Nucleus accumbens (tissue), 56 donors: ENCODE measurements at regions not wholly inside any gene's neighbourhood (a gene's known extent, or its start where the extent isn't known, plus 50 kb on each side); places are given as distances from the start of the nearest gene placed in this dataset.
A peak's percentile ranks its signal among the peaks of the same experiment; 100 is the strongest.

Source experiments
- DNase-seq, 56 donors: peaks; one replicate each; lab custom pipeline; 2025; lab: John Stamatoyannopoulos, UW

DNA sequence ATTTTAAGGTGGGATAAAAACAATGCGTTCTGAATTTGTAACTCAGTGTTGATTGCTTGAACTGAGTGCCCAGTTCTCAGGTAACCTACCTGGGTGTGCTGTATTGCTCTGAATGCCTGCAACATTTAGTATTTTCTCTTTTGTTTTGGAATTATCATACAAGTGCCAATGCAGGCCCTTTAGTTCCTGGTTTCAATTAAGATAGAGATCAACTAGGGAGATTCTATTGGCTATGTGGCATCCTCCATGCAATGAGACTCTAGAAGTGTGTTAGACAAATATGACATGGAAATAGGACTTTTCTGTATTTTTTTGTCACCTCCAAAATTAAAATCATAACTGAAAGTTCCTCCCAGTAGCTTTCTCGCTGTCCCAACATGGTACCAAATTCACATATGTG lies 438.7 kb upstream of the IGFBP7 start:
- DNase-seq = no peak

DNA sequence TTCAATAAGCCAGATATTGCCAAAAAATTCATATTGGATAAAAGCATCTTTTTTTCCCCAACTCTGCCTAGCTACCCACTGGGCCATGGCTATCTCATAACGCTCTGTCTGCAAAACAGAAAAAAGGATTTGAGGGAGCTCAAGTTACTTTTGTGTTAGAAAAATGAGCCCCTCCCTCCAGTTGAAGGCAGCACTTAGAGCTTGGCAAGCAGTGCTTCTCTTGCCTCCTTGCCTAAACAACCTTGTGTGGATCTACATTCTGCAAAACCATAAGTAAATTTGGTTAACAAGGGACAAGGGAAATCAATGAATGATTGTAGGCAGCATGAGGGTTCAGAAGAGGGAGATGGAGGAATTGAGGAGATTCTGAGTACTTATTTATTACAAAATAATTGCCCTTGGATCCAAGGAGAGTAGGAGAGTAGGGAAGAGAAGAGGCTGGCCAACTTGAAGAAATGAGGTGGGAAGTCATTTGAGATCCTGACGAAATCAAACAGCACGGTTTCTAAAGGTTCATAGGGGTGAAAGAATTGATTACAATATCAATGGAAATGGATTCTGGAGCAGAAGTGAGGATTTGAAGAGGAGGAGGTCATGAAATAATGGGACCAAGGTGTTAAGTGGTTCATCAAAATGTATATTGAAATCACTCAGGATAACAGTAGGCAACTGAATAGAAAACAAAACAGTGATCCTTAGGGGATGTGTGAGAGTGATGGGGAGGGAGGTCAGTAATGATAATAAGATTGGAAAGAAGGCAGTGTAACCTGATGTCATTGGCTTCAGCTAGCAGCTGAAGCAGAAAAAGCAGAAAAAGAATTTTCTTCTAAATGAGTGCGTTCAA lies 434.8 kb upstream of the IGFBP7 start:
- no peak for DNase-seq

DNA sequence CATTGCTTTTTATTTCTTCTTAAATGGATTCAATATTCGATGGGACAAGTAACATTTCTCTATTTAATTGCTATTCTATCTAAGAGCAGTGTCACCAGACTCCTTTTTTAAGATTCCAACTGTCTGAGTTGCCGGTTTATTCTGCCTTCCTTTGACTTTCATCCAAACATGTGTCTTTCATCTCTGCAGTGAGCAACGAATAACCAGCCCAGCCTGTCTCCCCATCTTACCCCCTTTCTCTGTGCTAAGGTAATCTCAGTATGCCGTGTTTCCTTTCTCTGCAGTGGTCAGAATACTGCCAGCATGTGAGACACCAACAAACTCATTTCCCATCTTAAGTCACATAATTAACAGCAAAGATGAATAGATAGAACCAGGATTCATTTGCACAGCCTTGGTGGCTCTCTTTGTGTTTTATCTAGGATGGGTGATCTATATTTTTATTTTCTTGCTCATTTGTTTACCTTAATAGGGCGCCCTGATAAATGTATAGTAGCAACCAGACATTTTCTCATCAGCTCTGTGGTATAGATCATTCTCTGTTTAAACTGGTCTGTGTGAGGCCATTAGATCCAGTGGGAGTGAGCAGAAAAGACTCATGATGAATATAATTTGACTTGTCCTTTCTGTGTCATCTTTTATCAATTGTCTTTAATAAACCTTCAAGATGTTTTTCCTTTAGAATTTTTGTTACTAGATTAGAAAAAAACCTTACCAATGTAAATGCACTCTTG lies 394.8 kb upstream of the IGFBP7 start:
- no peak for DNase-seq

DNA sequence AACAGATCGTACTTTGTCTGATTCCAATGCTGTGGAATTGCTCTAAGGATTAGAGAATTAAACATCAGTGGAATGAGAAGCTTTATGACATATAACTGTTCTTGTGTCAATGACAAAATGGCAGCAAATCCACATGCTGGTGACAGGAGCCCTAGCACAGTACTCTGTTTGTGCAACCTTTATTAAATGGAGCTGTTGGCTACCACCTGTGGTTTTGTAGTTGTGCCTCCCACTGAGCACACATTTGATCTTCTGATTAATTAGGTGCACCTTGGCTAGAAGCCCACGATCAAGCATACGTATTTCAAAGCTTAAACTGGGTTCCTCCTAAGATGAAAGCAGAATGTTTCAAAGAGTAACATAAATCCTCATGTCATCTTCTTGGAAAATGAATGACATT lies 394.0 kb upstream of the IGFBP7 start:
- DNase-seq = no peak

DNA sequence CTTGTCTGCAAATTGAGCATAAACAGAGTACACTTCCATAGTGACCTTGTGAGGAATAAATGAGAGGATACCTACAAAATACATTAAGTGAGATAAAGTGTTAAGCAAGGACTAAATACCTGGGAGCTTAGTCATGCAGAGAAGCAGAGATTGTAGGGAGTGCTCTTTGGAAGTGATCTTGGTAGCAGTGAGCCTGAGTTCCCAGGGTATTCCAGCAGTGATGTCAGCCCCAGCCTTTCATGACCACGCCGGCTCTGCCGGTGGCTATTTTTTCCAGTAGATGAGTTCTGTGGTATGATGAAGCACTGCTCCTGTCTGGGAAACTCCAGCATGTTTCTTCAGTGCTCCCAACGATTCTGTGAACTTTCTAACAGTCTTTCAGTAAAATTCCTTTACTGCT lies 391.5 kb upstream of the IGFBP7 start:
- peak in 1 of 56 donors; percentile 0 for DNase-seq

DNA sequence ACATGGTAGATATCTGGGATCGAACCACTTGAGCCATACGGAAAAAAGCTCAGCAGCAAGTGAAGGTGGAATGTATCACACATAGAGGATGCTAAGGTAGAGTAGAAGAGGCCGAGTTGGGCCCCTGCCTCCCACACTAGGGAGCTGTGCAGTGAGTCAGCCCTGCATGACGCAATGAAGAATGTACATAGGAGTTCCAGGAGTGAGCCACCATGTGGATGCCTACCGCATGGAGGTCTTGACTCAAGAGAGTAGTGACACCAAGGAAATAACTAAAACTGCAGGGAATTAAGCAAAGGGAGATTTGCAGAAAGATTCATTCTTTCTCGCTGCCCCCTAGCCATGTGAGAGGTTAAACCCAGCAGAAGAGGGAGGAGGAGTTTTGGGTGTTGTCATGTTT lies 389.6 kb upstream of the IGFBP7 start:
- no peak for DNase-seq

DNA sequence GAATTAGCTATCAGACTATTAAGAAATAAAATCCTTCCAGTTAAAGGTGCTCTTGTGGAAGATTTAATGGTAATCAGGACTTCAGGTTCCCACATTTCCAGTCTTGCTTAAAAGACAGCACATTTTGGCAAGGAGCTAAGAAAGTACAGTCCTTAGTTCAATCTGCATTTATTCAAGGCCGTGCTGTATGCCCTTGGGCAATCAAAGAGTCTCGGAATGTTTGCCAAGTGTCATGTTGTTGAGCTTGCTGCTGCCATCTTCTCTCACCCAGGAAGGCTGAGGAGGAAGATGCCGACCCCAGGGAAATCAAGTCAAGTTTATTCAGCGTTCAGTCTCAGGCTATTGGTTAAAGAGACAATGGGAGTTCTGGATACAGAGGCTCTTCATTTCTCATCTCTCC lies 388.1 kb upstream of the IGFBP7 start:
- DNase-seq = no peak

DNA sequence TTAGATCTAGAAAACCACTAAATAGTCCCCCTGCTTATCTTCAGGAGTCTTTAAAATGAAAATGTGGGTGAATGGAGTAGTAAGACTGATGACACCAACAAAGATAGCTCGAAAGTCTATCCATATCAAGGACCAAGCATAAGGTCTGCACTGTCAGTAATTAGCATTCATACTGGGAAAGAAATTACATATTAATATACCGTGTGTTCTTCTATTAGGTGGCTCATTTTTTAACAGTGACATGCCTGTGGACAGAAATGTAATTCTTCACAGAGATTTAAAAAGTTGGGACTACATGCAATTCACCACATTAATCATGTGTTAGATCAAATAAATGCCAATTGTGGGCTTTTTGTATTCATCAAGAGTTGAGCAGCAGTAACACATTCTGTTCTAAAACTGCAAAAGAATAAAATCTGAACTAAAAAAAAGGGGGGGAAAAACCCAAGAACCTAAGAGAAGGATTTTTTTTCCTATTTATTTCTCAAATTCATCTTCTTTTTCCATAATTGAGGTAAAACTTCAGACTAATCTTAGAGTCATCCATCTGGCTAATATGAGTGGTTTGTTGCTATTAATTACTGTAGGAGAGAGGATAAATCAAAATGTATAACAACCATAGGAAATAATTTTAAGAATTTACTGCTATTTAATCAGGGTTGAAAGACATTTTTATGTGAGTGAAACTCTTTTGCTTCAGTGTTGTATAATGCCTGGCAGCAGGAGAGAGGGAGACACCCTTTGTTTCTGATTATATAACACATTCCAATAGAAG lies 386.7 kb upstream of the IGFBP7 start:
- no peak for DNase-seq

DNA sequence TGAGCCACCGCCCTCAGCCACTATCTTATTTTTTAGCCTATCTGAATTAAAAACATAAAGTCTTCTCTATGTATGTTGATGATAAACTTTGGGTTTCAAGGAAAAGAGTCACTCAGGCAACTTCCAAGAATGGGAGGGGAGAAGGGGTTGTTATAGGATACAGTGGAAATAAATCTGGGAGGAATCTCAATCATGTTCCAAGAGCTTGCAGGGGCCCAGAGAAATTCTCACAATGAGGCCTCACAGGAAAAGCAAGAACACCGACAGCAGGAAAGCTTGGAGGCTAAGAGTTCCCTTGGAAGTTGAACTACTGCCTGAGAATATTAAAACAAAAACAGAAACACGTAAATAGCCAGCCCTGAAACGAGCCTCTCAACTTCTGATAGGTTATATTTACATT lies 384.6 kb upstream of the IGFBP7 start:
- no peak for DNase-seq

DNA sequence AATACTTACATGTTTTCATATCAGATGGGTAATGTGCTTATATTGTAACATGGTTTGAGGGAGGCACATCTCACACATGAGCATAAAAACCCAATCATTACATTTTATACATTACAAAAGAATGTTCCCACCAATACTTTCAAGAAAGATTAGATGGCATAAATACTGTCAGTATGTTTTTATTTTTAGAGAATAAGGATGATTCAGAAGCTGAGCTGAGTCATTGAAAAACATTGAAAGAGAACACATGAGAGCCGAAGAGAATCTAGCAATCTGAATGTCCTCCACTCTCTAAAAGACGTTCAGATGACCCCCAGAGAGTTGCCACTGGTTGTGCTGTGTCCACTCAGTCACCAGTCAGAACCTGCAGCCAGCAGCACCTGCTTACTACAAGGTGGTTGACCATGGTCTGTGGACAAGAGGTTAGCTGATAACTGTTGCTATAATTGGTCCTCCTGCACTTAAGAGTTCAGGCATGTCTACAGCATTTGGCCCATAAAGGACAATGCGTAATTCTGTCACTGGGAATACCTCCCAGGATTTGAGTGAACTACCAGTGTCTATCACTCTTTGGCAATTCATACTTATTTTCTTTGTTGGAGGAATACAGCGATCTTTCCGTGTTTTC lies 382.2 kb upstream of the IGFBP7 start:
- DNase-seq = no peak

DNA sequence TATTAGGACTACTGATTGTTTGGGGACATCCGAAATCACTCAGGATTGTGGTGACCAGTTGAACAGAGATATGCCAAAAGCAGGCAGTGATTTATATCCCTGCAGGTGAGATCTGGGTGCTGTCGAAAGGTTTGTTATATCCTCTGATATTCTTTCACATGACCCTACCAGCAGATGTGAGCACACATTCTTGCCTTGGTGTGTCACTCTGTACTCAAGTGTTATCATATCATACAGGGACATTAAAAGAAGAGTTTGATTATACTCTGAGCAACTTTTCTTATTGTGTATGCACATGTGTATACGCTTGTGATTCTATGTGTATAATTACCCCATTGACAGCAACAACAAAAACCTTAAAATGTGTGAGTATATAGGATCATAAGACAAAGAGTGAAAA lies 381.2 kb upstream of the IGFBP7 start:
- DNase-seq = no peak

DNA sequence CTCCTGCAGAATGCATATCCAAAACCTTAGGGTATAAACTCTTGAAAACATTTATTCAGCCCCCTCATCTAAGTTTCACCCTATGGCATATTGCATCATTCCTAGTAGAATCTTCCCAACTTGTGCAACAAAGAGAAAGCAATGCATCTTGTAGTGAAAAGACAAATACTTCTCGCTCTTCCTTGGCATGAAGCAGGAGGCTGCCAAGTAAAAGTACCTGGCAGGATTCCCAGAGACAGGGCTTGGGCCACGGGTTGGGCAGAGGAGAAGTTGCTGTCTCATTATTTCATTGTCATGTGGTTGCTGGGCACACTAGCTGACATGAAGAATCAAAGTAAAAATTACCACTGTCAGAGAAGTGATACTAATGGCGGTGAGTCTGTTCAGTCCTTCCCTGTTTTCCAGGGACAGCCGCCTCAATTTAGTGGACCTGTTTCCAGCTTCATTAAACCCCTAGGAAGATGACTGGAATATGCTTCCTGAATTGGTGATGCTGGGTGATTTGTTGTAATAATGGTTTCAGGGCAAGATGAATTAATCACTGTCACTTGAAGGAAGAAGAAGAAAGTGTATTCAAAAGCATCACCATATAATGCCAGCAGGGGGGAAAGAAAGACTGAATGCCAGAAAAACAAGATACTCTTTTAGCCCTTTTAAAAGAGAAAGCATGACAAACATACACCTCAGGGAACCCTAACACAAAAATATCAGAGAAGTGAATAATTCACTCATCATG lies 380.5 kb upstream of the IGFBP7 start:
- peak in 1 of 56 donors; percentile 1 for DNase-seq

DNA sequence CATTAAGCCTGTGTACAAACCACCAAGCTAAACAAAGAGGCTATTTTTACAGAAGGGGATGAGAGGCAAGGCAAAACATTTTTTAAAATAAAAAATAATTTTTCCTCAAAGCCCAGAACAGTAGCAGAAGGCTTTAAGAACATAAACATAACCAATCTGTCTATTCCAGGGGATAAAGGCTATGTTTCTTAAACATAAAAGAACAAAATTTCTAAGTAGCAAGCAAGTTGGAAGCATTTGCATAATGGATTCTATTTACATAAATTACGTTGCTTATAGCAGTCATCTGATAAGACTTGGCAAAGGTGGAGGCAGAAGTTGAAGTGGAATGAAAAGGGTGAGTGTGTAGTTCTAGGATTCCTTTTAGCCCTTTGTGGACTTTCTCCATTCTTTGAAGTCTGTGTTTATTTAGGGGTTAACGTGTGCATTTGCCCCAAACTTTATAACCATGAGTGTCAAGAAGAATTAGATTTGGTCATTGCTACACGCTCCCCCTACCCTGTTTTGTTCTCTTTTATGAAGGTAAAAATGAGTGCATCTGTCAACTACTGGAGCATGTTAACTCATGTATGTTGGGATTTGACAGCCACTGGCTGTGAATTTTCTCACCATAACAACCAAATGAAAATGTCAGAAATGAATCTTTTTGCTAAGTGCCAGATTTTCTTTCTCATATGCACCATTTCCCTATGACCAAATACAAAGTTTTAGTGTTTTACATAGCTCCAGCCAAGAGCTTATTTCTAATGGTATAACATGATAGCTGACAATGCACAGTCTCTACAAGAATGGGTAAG lies 378.4 kb upstream of the IGFBP7 start:
- no peak for DNase-seq

DNA sequence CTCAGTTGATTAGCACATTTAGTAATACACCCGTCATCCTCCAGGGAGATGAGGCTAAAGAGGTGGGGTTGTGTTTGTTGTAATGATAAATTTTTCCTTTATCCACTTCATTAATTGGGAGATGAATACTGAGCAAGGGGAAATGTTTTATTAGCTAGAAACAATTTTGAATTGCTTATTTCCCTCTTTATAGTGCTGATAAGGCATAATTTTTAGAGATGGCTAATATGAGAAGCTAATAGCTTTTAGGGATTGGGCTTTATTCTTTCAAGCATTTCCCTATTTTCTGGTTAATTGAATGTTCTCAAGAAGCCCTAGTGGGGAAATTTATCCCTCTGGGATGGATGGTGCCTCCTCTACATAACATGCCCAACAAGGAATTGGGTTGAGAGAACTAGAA lies 365.2 kb upstream of the IGFBP7 start:
- no peak for DNase-seq

DNA sequence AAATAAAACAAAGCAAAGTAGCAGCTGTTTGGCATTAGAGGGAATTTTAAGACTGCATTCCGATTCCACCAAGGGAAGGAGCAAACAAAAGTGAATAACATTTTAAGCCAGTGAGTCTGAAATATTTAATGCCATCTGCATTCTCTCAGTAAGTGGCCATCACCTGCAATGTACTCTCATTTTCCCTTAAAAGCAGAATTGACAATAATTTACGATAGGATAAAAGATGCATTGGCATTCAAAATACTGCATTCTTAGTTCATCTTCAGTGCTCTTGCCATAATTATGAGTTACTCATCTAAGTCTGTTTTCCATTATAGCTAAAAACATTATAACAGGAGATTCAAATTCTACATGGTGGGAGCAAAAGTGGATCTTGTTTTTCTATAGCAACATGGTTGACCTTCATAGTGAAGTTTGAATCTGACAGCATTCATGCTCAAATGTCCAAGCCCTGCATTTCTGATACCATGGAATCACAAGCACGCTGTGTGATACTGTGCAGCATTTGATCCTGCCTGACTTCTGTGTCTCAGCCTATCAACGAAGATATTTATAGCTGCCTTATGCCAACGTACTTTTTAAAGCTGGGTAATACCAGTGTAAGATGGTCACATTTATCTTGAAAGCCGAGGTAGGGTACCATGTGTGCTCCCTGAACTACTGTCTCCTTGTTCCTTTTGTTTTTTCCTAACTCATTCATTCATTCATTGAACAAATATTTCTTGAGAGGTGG lies 355.3 kb upstream of the IGFBP7 start:
- DNase-seq = no peak

DNA sequence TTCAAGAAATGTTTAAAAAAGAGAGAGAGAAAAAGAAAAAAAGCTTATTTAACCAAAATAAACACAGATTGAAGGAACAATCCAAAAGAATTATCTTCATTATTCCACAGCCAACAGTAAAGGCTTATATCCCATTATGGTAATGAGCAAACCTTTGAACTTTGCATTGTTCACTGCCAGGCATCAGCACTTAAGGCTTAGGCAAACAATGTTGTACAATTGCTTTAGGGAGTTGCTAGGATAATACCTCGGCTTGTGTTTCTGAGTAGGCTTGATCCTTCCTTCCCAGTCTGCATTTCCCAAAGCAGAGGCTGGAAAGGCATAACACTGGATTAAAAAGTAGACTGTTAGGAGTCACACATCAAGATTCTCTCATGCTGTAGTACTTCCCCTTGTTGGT lies 352.7 kb upstream of the IGFBP7 start:
- no peak for DNase-seq

DNA sequence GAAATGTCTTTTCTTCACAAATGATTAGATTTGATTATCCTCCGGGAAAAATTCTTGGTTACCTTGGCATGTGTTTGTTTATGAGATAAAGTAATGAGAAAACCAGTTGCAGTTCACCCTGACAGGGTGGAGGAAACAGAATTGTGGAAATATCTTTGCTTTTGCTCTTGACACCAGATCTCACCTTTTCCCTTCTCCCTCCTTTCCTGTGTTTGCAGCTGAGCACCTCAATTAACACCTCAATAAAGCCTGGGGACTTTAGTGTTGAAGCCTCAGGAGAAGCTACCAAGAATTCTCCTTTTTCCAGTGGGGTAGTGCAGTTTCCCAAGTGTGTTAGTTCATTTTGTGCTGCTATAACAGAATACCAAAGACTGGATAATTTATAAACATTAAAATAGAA lies 350.8 kb upstream of the IGFBP7 start:
- no peak for DNase-seq

DNA sequence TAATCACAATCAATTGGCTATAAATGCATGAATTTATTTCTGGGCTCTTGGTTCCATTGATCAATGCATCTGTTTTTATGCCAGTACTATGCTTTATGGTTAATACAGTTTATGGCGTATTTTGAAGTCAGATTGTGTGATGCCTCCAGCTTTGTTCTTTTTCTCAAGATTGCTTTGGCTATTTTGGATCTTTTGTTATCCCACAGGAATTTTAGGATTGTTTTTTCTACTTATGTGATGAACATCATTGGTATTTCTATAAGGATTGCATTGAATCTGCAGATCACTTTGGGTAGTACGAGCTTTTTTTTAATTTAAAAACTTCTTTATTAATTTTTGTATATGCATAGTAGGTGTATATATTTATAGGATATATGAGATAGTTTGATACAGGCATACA lies 338.7 kb upstream of the IGFBP7 start:
- DNase-seq = no peak

DNA sequence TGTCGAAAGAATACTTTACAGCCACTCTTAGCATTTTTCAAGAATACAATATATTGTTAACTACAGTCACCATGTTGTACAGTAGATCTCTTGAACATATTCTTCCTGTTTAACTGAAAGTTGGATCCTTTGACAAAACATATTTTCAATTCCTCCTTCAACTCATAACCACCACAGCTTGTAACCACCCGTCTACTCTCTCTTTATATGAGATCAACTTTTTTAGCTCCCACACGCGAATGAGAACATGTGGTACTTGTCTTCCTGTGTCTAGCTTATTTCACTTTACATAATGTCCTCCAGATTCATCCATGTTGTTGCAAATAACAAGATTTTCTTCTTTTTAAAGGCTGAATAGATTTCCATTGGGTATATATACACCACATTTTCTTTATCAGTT lies 338.3 kb upstream of the IGFBP7 start:
- no peak for DNase-seq
